ENCODE measurements at regions not wholly inside any gene's neighbourhood (a gene's known extent, or its start where the extent isn't known, plus 50 kb on each side); places are given as distances from the start of the nearest gene placed in this dataset.

DNA sequence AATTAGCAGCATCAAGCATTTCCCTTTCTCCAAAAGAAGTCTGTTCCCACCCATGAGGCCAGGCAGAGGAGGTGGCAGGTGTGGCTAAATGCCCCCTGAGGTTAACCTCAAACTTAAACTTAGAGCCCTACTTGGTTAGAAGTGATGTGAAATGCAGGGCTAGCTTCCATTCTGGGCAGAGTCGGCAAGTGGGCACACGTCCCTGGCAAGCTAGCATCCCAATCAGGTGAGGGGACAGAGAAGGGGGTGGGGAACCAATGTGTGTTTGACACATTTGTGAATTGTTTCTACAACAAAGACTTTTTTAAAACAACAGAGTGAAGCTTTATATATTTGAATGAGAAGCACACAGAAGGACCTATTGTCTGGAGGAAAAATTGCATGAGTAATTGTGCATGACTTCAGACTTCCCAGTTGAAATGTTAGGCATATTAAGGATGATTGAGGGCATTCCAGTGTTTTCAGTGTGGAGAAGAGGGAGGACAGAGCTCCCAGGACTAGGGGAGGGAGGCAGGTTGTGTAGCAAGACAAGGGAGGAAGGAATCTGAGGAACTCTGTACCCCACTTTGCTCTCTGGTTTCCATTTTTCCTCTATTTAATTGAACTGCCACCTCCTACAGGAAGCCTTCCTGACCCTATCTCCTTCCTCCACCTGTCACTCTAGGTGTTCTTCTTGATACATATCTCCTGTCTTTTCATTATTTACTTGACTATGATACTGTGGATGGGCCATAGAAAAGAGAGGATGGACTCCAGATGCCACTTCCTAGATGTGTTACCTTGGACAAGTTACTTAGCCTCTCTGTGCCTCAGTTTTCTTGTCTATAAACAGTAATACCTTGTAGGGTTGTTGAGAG lies 83.3 kb upstream of the PICALM start:
- TF ChIP-seq, protein P1, sequence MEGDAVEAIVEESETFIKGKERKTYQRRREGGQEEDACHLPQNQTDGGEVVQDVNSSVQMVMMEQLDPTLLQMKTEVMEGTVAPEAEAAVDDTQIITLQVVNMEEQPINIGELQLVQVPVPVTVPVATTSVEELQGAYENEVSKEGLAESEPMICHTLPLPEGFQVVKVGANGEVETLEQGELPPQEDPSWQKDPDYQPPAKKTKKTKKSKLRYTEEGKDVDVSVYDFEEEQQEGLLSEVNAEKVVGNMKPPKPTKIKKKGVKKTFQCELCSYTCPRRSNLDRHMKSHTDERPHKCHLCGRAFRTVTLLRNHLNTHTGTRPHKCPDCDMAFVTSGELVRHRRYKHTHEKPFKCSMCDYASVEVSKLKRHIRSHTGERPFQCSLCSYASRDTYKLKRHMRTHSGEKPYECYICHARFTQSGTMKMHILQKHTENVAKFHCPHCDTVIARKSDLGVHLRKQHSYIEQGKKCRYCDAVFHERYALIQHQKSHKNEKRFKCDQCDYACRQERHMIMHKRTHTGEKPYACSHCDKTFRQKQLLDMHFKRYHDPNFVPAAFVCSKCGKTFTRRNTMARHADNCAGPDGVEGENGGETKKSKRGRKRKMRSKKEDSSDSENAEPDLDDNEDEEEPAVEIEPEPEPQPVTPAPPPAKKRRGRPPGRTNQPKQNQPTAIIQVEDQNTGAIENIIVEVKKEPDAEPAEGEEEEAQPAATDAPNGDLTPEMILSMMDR (IDR thresholded peaks at IDR 0.05): no peak
- TF ChIP-seq EP300 (IDR thresholded peaks at IDR 0.05): no peak
- TF ChIP-seq POLR2A (IDR thresholded peaks at IDR 0.05): no peak
- TF ChIP-seq POLR2AphosphoS5 (IDR thresholded peaks at IDR 0.05): peak in 1 of 3 donors; percentile 37

Data from suprapubic skin (tissue), 4 donors.